Uterus (tissue), 2 donors: ENCODE measurements at regions not wholly inside any gene's neighbourhood (a gene's known extent, or its start where the extent isn't known, plus 50 kb on each side); places are given as distances from the start of the nearest gene placed in this dataset.
"Not testable (repeated sequence)": the region's sequence is repeated elsewhere in the genome, so short reads cannot be mapped to it uniquely, and the experiment has no call there.

Experiments
- POLR2A ChIP-seq, 2 donors: fragments of 450-650 bp; IDR thresholded peaks; one replicate each; pipeline ENCODE4 v1.6.1; 2016; ENCODE audit warnings: antibody characterized with exemption in 2 of 2, mild to moderate bottlenecking in 1 of 2, moderate library complexity in 1 of 2
- TF ChIP-seq, protein P1 (sequence below), 4 experiments: fragments of 200-600 bp in 2 of 4; fragments of 450-650 bp in 2 of 4; sonication (generic) in 2 of 4; IDR thresholded peaks; one replicate each; pipeline ENCODE4 v1.5.1; 2016 to 2019; ENCODE audit warnings: antibody characterized with exemption in 4 of 4, mild to moderate bottlenecking in 2 of 4, moderate library complexity in 1 of 4

DNA sequence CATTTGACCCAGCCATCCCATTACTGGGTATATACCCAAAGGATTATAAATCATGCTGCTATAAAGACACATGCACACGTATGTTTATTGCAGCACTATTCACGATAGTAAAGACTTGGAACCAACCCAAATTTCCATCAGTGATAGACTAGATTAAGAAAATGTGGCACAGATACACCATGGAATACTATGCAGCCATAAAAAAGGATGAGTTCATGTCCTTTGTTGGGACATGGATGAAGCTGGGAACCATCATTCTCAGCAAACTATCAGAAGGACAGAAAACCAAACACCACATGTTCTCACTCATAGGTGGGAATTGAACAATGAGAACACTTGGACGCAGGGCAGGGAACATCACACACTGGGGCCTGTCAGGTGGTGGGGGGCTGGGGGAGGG, 153.4 kb upstream of the SPRY1 start:
- TF ChIP-seq, protein P1, sequence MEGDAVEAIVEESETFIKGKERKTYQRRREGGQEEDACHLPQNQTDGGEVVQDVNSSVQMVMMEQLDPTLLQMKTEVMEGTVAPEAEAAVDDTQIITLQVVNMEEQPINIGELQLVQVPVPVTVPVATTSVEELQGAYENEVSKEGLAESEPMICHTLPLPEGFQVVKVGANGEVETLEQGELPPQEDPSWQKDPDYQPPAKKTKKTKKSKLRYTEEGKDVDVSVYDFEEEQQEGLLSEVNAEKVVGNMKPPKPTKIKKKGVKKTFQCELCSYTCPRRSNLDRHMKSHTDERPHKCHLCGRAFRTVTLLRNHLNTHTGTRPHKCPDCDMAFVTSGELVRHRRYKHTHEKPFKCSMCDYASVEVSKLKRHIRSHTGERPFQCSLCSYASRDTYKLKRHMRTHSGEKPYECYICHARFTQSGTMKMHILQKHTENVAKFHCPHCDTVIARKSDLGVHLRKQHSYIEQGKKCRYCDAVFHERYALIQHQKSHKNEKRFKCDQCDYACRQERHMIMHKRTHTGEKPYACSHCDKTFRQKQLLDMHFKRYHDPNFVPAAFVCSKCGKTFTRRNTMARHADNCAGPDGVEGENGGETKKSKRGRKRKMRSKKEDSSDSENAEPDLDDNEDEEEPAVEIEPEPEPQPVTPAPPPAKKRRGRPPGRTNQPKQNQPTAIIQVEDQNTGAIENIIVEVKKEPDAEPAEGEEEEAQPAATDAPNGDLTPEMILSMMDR (IDR thresholded peaks at IDR 0.05): not testable (repeated sequence)
- not testable (repeated sequence) for TF ChIP-seq POLR2A (IDR thresholded peaks at IDR 0.05)
